ENCODE measurements at regions not wholly inside any gene's neighbourhood (a gene's known extent, or its start where the extent isn't known, plus 50 kb on each side); places are given as distances from the start of the nearest gene placed in this dataset.

- in situ Hi-C loops (cut with MboI): no loop called here
- Histone ChIP-seq H3K9me3 (replicated peaks; ENCODE audit: control insufficient read depth, insufficient read depth, low read length) (no peaks in the 10 kb centered on the region; the same call in 2 of the 3 replicates), H4K20me1 (ENCODE audit: control insufficient read depth, insufficient read depth) (no peaks in the 10 kb centered on the region), H3K4me2 (ENCODE audit: control insufficient read depth, insufficient read depth) (no peak overlapping the region), H2AFZ (ENCODE audit: control insufficient read depth, low read depth, low read length) (no peak overlapping the region), H3K9ac (ENCODE audit: control insufficient read depth, insufficient read depth, low read length) (no peak overlapping the region), H3K36me3 (ENCODE audit: control insufficient read depth in 2 of 2, insufficient read depth in 2 of 2, low read length in 1 of 2) (no peaks in the 10 kb centered on the region), H3K27me3 (replicated peaks in 1 of 2; ENCODE audit: control insufficient read depth in 2 of 2, insufficient read depth in 2 of 2, low read length in 1 of 2) (no peaks in the 10 kb centered on the region), H3K27ac (ENCODE audit: control insufficient read depth, insufficient read depth) (no peak overlapping the region), H3K79me2 (ENCODE audit: control insufficient read depth, insufficient read depth, low read length) (no peaks in the 10 kb centered on the region), H3K4me3 (no peak overlapping the region), H3K4me1 (ENCODE audit: control insufficient read depth, insufficient read depth, low read length) (no peaks in the 10 kb centered on the region)
- BruUV-seq (replicated peaks): no TSS peak
- ATAC-seq (no peak), DNase-seq (ENCODE audit: low read depth, low spot score) (no peak), FAIRE-seq (no peak)
- POLR2A ChIA-PET: no interaction called here
- SMC1A ChIA-PET (ENCODE audit: uncharacterized antibody, unreplicated experiment): no interaction called here
- intact Hi-C loops (cut with micrococcal nuclease; ENCODE audit: unreplicated experiment): no loop called here
- RAD21 ChIA-PET (ENCODE audit: unreplicated experiment): no interaction called here
- CTCF ChIA-PET: interaction anchor here (0.6 to 1.2 kb wide), 2 partner anchors 81 to 96 kb away, joined by 3 to 4 read pairs; no protein-coding TSS in a partner anchor
- 42% methylated on average over 2 of the region's 2 CpGs for WGBS (ENCODE audit: insufficient coverage, insufficient replicate concordance, low lambda C conversion rate, missing lambda C conversion rate)
- no peak for TF ChIP-seq HSF1 (IDR thresholded peaks at IDR 0.05; ENCODE audit: low read depth, low read length)
- no peak for TF ChIP-seq BRCA1 (IDR thresholded peaks at IDR 0.05; ENCODE audit: low read depth, low read length)
- no peak for TF ChIP-seq NFIC (IDR thresholded peaks at IDR 0.05; ENCODE audit: low read depth, low read length)
- TF ChIP-seq CBX3 (IDR thresholded peaks at IDR 0.05; ENCODE audit: borderline replicate concordance, low read depth): no peak
- TF ChIP-seq CBFB (IDR thresholded peaks at IDR 0.05; ENCODE audit: low read depth): no peak
- no peak for TF ChIP-seq WRNIP1 (IDR thresholded peaks at IDR 0.05; ENCODE audit: borderline replicate concordance, low read depth, low read length)
- no peak for TF ChIP-seq ZBTB33 (IDR thresholded peaks at IDR 0.05)
- TF ChIP-seq CTCF (IDR thresholded peaks at IDR 0.05 in 2 of 3, conservative IDR thresholded peaks at IDR 0.05 in 1 of 3; ENCODE audit: control insufficient read depth in 2 of 3, extremely low read depth in 1 of 3, insufficient read depth in 1 of 3, low read depth in 3 of 3, low read length in 3 of 3): no peak
- no peak for TF ChIP-seq RAD51 (IDR thresholded peaks at IDR 0.05)
- TF ChIP-seq BCL3 (IDR thresholded peaks at IDR 0.05; ENCODE audit: borderline replicate concordance, insufficient read depth, low read depth, low read length, poor library complexity, severe bottlenecking): no peak
- TF ChIP-seq ZNF384 (IDR thresholded peaks at IDR 0.05; ENCODE audit: borderline replicate concordance, low read depth, low read length): no peak
- TF ChIP-seq SMC3 (IDR thresholded peaks at IDR 0.05; ENCODE audit: borderline replicate concordance, low read length): no peak
- TF ChIP-seq, protein P1, sequence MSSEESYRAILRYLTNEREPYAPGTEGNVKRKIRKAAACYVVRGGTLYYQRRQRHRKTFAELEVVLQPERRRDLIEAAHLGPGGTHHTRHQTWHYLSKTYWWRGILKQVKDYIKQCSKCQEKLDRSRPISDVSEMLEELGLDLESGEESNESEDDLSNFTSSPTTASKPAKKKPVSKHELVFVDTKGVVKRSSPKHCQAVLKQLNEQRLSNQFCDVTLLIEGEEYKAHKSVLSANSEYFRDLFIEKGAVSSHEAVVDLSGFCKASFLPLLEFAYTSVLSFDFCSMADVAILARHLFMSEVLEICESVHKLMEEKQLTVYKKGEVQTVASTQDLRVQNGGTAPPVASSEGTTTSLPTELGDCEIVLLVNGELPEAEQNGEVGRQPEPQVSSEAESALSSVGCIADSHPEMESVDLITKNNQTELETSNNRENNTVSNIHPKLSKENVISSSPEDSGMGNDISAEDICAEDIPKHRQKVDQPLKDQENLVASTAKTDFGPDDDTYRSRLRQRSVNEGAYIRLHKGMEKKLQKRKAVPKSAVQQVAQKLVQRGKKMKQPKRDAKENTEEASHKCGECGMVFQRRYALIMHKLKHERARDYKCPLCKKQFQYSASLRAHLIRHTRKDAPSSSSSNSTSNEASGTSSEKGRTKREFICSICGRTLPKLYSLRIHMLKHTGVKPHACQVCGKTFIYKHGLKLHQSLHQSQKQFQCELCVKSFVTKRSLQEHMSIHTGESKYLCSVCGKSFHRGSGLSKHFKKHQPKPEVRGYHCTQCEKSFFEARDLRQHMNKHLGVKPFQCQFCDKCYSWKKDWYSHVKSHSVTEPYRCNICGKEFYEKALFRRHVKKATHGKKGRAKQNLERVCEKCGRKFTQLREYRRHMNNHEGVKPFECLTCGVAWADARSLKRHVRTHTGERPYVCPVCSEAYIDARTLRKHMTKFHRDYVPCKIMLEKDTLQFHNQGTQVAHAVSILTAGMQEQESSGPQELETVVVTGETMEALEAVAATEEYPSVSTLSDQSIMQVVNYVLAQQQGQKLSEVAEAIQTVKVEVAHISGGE (CRISPR knock-in tag; IDR thresholded peaks at IDR 0.05): no peak
- no peak for TF ChIP-seq POLR2AphosphoS2 (IDR thresholded peaks at IDR 0.05; ENCODE audit: low read depth, low read length)
- TF ChIP-seq CHD2 (IDR thresholded peaks at IDR 0.05; ENCODE audit: borderline replicate concordance, low read depth, low read length): no peak
Measured at GRCh38 chr13:39803156-39803555, 147.7 kb downstream of the COG6 start.
